C4-2B (cell line): ENCODE measurements at regions not wholly inside any gene's neighbourhood (a gene's known extent, or its start where the extent isn't known, plus 50 kb on each side); places are given as distances from the start of the nearest gene placed in this dataset.

Experiments
- ZFX ChIP-seq: fragments of 450-650 bp; IDR thresholded peaks from 2 replicates; pipeline ENCODE4 v1.6.1; 2017
- TF ChIP-seq, protein P1 (sequence below): fragments of 450-650 bp; conservative IDR thresholded peaks from 2 replicates; pipeline ENCODE4 v1.5.1; 2017; ENCODE audit warnings: mild to moderate bottlenecking

DNA sequence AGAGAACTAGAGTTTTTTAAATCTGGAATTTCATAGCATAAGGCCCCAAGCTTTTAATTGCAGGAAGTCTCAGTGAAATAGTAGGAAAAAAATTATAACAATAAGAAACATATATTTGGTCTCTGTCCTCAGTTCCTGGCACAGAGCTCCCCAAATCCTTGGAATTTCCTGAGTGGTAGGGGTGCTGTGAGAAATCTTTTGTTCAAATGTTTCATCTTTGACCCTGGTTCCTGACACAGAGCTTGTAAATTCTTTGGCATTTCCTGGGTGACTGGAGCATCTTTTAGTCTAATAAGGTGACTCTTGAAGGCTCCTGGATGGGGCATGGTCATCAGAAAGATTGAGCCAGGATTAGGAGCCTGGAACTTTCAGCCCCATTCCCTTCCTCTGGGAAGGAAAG, 225.7 kb upstream of the AJAP1 start:
- TF ChIP-seq, protein P1, sequence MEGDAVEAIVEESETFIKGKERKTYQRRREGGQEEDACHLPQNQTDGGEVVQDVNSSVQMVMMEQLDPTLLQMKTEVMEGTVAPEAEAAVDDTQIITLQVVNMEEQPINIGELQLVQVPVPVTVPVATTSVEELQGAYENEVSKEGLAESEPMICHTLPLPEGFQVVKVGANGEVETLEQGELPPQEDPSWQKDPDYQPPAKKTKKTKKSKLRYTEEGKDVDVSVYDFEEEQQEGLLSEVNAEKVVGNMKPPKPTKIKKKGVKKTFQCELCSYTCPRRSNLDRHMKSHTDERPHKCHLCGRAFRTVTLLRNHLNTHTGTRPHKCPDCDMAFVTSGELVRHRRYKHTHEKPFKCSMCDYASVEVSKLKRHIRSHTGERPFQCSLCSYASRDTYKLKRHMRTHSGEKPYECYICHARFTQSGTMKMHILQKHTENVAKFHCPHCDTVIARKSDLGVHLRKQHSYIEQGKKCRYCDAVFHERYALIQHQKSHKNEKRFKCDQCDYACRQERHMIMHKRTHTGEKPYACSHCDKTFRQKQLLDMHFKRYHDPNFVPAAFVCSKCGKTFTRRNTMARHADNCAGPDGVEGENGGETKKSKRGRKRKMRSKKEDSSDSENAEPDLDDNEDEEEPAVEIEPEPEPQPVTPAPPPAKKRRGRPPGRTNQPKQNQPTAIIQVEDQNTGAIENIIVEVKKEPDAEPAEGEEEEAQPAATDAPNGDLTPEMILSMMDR: no peak
- no peak for TF ChIP-seq ZFX
